ENCODE measurements at regions not wholly inside any gene's neighbourhood (a gene's known extent, or its start where the extent isn't known, plus 50 kb on each side); places are given as distances from the start of the nearest gene placed in this dataset.

DNA sequence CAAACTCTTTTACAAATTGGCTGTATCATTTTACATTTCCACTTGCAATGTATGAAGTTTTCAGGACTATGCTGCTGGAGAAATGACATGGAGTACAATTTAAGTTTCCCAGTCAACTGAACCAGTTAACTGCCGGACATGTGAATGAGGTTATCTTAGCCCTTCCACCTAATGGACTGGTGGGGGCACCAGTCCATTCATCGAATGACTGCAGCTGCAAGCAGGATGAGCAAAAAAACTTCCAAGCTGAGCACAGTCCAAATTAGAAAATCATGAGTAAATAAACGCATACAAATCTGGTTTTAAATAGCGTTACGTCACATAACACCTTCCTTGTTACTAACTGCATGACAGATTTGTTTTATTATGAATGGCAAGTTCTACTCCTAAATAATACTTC lies 1131.5 kb downstream of the PCDH18 start:
- no peak for TF ChIP-seq POLR2AphosphoS5 (IDR thresholded peaks at IDR 0.05)
- TF ChIP-seq, protein P1, sequence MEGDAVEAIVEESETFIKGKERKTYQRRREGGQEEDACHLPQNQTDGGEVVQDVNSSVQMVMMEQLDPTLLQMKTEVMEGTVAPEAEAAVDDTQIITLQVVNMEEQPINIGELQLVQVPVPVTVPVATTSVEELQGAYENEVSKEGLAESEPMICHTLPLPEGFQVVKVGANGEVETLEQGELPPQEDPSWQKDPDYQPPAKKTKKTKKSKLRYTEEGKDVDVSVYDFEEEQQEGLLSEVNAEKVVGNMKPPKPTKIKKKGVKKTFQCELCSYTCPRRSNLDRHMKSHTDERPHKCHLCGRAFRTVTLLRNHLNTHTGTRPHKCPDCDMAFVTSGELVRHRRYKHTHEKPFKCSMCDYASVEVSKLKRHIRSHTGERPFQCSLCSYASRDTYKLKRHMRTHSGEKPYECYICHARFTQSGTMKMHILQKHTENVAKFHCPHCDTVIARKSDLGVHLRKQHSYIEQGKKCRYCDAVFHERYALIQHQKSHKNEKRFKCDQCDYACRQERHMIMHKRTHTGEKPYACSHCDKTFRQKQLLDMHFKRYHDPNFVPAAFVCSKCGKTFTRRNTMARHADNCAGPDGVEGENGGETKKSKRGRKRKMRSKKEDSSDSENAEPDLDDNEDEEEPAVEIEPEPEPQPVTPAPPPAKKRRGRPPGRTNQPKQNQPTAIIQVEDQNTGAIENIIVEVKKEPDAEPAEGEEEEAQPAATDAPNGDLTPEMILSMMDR (IDR thresholded peaks at IDR 0.05), result no peak

Measured in stomach (tissue), 4 donors.